NCI-H510A treated with DMSO at 0.1 percent for 48 hours (cell line): ENCODE measurements at regions not wholly inside any gene's neighbourhood (a gene's known extent, or its start where the extent isn't known, plus 50 kb on each side); places are given as distances from the start of the nearest gene placed in this dataset.

Experiments used
- DNase-seq: peaks from one replicate; lab custom pipeline; 2025; lab: John Stamatoyannopoulos, UW

- no peak for DNase-seq
Observed at GRCh38 chr4:166274136-166274761, 401.2 kb downstream of the TLL1 start.

GRCh38 chr4:166274775-166275174 lies 401.7 kb downstream of the TLL1 start:
- no peak for DNase-seq

- DNase-seq = no peak
Observed at GRCh38 chr4:166277401-166277800, 404.4 kb downstream of the TLL1 start.

GRCh38 chr4:166277853-166278252 lies 404.8 kb downstream of the TLL1 start:
- DNase-seq = no peak

- no peak for DNase-seq
Observed at GRCh38 chr4:166279261-166279660, 406.2 kb downstream of the TLL1 start.

- DNase-seq = no peak
Observed at GRCh38 chr4:166280642-166281041, 407.6 kb downstream of the TLL1 start.

- DNase-seq = no peak
Observed at GRCh38 chr4:166282081-166282770, 409.2 kb downstream of the TLL1 start.

- no peak for DNase-seq
Observed at GRCh38 chr4:166284221-166284620, 411.2 kb downstream of the TLL1 start.

- DNase-seq = no peak
Observed at GRCh38 chr4:166290426-166290825, 417.4 kb downstream of the TLL1 start.

GRCh38 chr4:166293556-166293955 lies 420.5 kb downstream of the TLL1 start:
- no peak for DNase-seq

- no peak for DNase-seq
Observed at GRCh38 chr4:166301266-166301665, 428.2 kb downstream of the TLL1 start.

GRCh38 chr4:166308647-166309046 lies 435.6 kb downstream of the TLL1 start:
- no peak for DNase-seq

GRCh38 chr4:166309286-166309685 lies 436.2 kb downstream of the TLL1 start:
- no peak for DNase-seq

- no peak for DNase-seq
Observed at GRCh38 chr4:166311169-166311568, 438.1 kb downstream of the TLL1 start.

- no peak for DNase-seq
Observed at GRCh38 chr4:166312166-166312565, 439.1 kb downstream of the TLL1 start.

GRCh38 chr4:166314902-166315301 lies 441.9 kb downstream of the TLL1 start:
- no peak for DNase-seq

- DNase-seq = no peak
Observed at GRCh38 chr4:166315721-166316467, 442.9 kb downstream of the TLL1 start.

- no peak for DNase-seq
Observed at GRCh38 chr4:166318810-166319525, 445.9 kb downstream of the TLL1 start.

- DNase-seq = no peak
Observed at GRCh38 chr4:166323250-166323649, 450.2 kb downstream of the TLL1 start.

- peak; percentile 10 for DNase-seq
Observed at GRCh38 chr4:166324321-166324720, 451.3 kb downstream of the TLL1 start.

- no peak for DNase-seq
Observed at GRCh38 chr4:166335256-166335938, 462.4 kb downstream of the TLL1 start.

GRCh38 chr4:166341992-166342391 lies 469.0 kb downstream of the TLL1 start:
- DNase-seq = no peak
